Thyroid gland (tissue), 4 donors: ENCODE measurements at regions not wholly inside any gene's neighbourhood (a gene's known extent, or its start where the extent isn't known, plus 50 kb on each side); places are given as distances from the start of the nearest gene placed in this dataset.

Source experiments
- DNase-seq, 2 donors: peaks; one replicate each; pipeline ENCODE4 v3.0.0-alpha.2; 2019
- H3K27ac ChIP-seq, 3 donors: fragments of 200-600 bp; sonication (generic); 1 replicate in 2 of 3; 2 replicates in 1 of 3; pipeline ENCODE4 v1.5.1; 2016 to 2019; ENCODE audit warnings: mild to moderate bottlenecking in 1 of 3, moderate library complexity in 1 of 3
- H3K27me3 ChIP-seq: fragments of 200-600 bp; sonication (generic); one replicate; pipeline ENCODE4 v1.5.1; 2019
- H3K36me3 ChIP-seq, 2 donors: fragments of 200-600 bp; sonication (generic); one replicate each; pipeline ENCODE4 v1.5.1; 2016 to 2019
- H3K4me1 ChIP-seq, 2 donors: fragments of 200-600 bp; sonication (generic); one replicate each; pipeline ENCODE4 v1.5.1; 2017 to 2019
- H3K4me3 ChIP-seq, 3 donors: fragments of 200-600 bp; sonication (generic); replicated peaks in 1 of 3; 1 replicate in 2 of 3; 2 replicates in 1 of 3; pipeline ENCODE4 v1.5.1; 2016; ENCODE audit warnings: mild to moderate bottlenecking in 1 of 3
- H3K9me3 ChIP-seq: fragments of 200-600 bp; sonication (generic); one replicate; pipeline ENCODE4 v1.5.1; 2017
- CTCF ChIP-seq, 6 experiments: fragments of 200-600 bp in 3 of 6; fragments of 450-650 bp in 3 of 6; sonication (generic) in 3 of 6; IDR thresholded peaks; one replicate each; pipeline ENCODE4 v1.5.1; 2016 to 2019; ENCODE audit warnings: antibody characterized with exemption in 6 of 6, mild to moderate bottlenecking in 2 of 6, inconsistent platforms in 1 of 6, moderate library complexity in 1 of 6
- POLR2A ChIP-seq, 2 donors: fragments of 450-650 bp; IDR thresholded peaks; one replicate each; pipeline ENCODE4 v1.6.1; 2017; ENCODE audit warnings: antibody characterized with exemption in 2 of 2, mild to moderate bottlenecking in 2 of 2, moderate library complexity in 1 of 2
- WGBS, 2 donors: methylation state at CpG; one replicate each; pipeline ENCODE4 v1.1.5; 2017; 5-methylcytosine and 5-hydroxymethylcytosine counted together
- intact Hi-C: fragments of 100-400 bp; cut with DNase I; formaldehyde crosslinking; loops from one replicate; pipeline ENCODE4 v1.15.1; 2023

- intact Hi-C loops = no loop called here
- Histone ChIP-seq H3K4me3 (no peak overlapping the region), H3K27ac (no peak overlapping the region), H3K27me3 (no peaks in the 10 kb centered on the region), H3K4me1 (no peaks in the 10 kb centered on the region), H3K36me3 (no peaks in the 10 kb centered on the region), H3K9me3 (no peaks in the 10 kb centered on the region)
- TF ChIP-seq POLR2A (IDR thresholded peaks at IDR 0.05) (no peak), CTCF (IDR thresholded peaks at IDR 0.05) (no peak)
- no peak for DNase-seq
- 84 to 90% methylated on average over 2 of the region's 2 CpGs for WGBS, 2 donors
Observed at GRCh38 chr12:30003321-30003720, 219.6 kb upstream of the TMTC1 start.

- Histone ChIP-seq H3K4me3 (no peak overlapping the region), H3K27me3 (no peaks in the 10 kb centered on the region), H3K27ac (no peak overlapping the region), H3K9me3 (no peaks in the 10 kb centered on the region), H3K36me3 (no peaks in the 10 kb centered on the region), H3K4me1 (no peaks in the 10 kb centered on the region)
- 84 to 92% methylated on average over 5 of the region's 5 CpGs for WGBS, 2 donors
- no peak for DNase-seq
- intact Hi-C loops = no loop called here
- TF ChIP-seq CTCF (IDR thresholded peaks at IDR 0.05) (no peak), POLR2A (IDR thresholded peaks at IDR 0.05) (no peak)
Observed at GRCh38 chr12:30002677-30003076, 218.9 kb upstream of the TMTC1 start.

GRCh38 chr12:30000401-30000800 lies 216.7 kb upstream of the TMTC1 start:
- TF ChIP-seq CTCF (IDR thresholded peaks at IDR 0.05) (no peak), POLR2A (IDR thresholded peaks at IDR 0.05) (no peak)
- no peak overlapping the region for H3K4me3 ChIP-seq
- intact Hi-C loops = no loop called here

GRCh38 chr12:29996993-29997392 lies 213.3 kb upstream of the TMTC1 start:
- no peak overlapping the region for H3K4me3 ChIP-seq
- no peak overlapping the region for H3K27ac ChIP-seq
- H3K36me3 ChIP-seq = no peaks in the 10 kb centered on the region
- intact Hi-C loops = no loop called here
- no peaks in the 10 kb centered on the region for H3K9me3 ChIP-seq
- WGBS, 2 donors = 92 to 93% methylated on average over 3 of the region's 3 CpGs
- no peaks in the 10 kb centered on the region for H3K4me1 ChIP-seq
- no peak for DNase-seq
- H3K27me3 ChIP-seq = no peaks in the 10 kb centered on the region
- no peak for TF ChIP-seq POLR2A (IDR thresholded peaks at IDR 0.05)
- no peak for TF ChIP-seq CTCF (IDR thresholded peaks at IDR 0.05)

More at GRCh38 chr12:30000401-30000800, 216.7 kb upstream of the TMTC1 start:
- no peak overlapping the region for H3K27ac ChIP-seq
- H3K27me3 ChIP-seq = no peaks in the 10 kb centered on the region
- H3K36me3 ChIP-seq = no peaks in the 10 kb centered on the region
- H3K4me1 ChIP-seq = no peaks in the 10 kb centered on the region
- WGBS, 2 donors = 37 to 59% methylated on average over 1 of the region's 1 CpG
- DNase-seq = no peak
- H3K9me3 ChIP-seq = no peaks in the 10 kb centered on the region

- no peaks in the 10 kb centered on the region for H3K36me3 ChIP-seq
- no peak overlapping the region for H3K4me3 ChIP-seq
- no peaks in the 10 kb centered on the region for H3K9me3 ChIP-seq
- intact Hi-C loops = no loop called here
- H3K4me1 ChIP-seq = no peaks in the 10 kb centered on the region
- H3K27me3 ChIP-seq = no peaks in the 10 kb centered on the region
- 74 to 79% methylated on average over 2 of the region's 2 CpGs for WGBS, 2 donors
- no peak for TF ChIP-seq POLR2A (IDR thresholded peaks at IDR 0.05)
- H3K27ac ChIP-seq = no peak overlapping the region
- no peak for DNase-seq
Observed at GRCh38 chr12:29992366-29992765, 208.6 kb upstream of the TMTC1 start.

- Histone ChIP-seq H3K9me3 (no peaks in the 10 kb centered on the region), H3K27ac (no peak overlapping the region), H3K27me3 (no peaks in the 10 kb centered on the region), H3K4me3 (no peak overlapping the region), H3K4me1 (no peaks in the 10 kb centered on the region), H3K36me3 (no peaks in the 10 kb centered on the region)
- intact Hi-C loops = no loop called here
- TF ChIP-seq POLR2A (IDR thresholded peaks at IDR 0.05) (no peak), CTCF (IDR thresholded peaks at IDR 0.05) (no peak)
- 88 to 89% methylated on average over 2 of the region's 2 CpGs for WGBS, 2 donors
- no peak for DNase-seq
Observed at GRCh38 chr12:29991924-29992323, 208.2 kb upstream of the TMTC1 start.
